K562 (cell line): ENCODE measurements at regions not wholly inside any gene's neighbourhood (a gene's known extent, or its start where the extent isn't known, plus 50 kb on each side); places are given as distances from the start of the nearest gene placed in this dataset.

Experiments
- ELF2 ChIP-seq: fragments of 250-450 bp; sonication (Bioruptor Pico); IDR thresholded peaks from 2 replicates; pipeline ENCODE4 v1.5.0; 2021; ENCODE audit warnings: mild to moderate bottlenecking
- GTF2E2 ChIP-seq: fragments of 200-800 bp; sonication (Bioruptor generic); IDR thresholded peaks from 2 replicates; pipeline ENCODE4 v1.6.1; 2016; ENCODE audit warnings: missing genetic modification characterization, missing compliant biosample characterization
- HCFC1 ChIP-seq: IDR thresholded peaks from 2 replicates; pipeline ENCODE4 v1.6.1; 2012; ENCODE audit warnings: low read depth, low read length, improper control_type of control experiment
- HDGF ChIP-seq: fragments of 450-650 bp; IDR thresholded peaks from 2 replicates; pipeline ENCODE4 v1.6.1; 2016
- IRF2 ChIP-seq: sonication (generic); formaldehyde crosslinking; IDR thresholded peaks from 2 replicates; pipeline ENCODE4 v1.8.1; 2022; ENCODE audit warnings: mild to moderate bottlenecking, missing genetic modification reagents
- MCM5 ChIP-seq: fragments of 450-650 bp; IDR thresholded peaks from 2 replicates; pipeline ENCODE4 v1.6.1; 2016; ENCODE audit warnings: low read depth
- MXI1 ChIP-seq: IDR thresholded peaks from 2 replicates; pipeline ENCODE4 v1.6.1; 2011; ENCODE audit warnings: low read depth, mild to moderate bottlenecking, improper control_type of control experiment, low read length
- NR3C1 ChIP-seq: sonication (generic); formaldehyde crosslinking; IDR thresholded peaks from 2 replicates; pipeline ENCODE4 v1.8.1; 2022; ENCODE audit warnings: missing genetic modification reagents
- PRPF4 ChIP-seq: fragments of 200-400 bp; formaldehyde crosslinking; IDR thresholded peaks from one replicate; pipeline ENCODE4 v1.6.1; 2017; ENCODE audit warnings: low read length, low read depth, mild to moderate bottlenecking; ENCODE audit not compliant: insufficient read depth, poor library complexity, severe bottlenecking
- PTTG1 ChIP-seq: fragments of 450-650 bp; IDR thresholded peaks from 2 replicates; pipeline ENCODE4 v1.6.1; 2016; ENCODE audit warnings: low read depth, mild to moderate bottlenecking, missing genetic modification characterization, missing compliant biosample characterization
- STAT5B ChIP-seq: fragments of 250-450 bp; sonication (Bioruptor Pico); IDR thresholded peaks from 2 replicates; pipeline ENCODE4 v1.8.0; 2021; ENCODE audit warnings: mild to moderate bottlenecking, inconsistent platforms
- ZBTB1 ChIP-seq: sonication (generic); formaldehyde crosslinking; IDR thresholded peaks from 2 replicates; pipeline ENCODE4 v1.8.1; 2023; ENCODE audit warnings: missing genetic modification reagents, low read depth, mild to moderate bottlenecking, borderline replicate concordance
- ZNF707 ChIP-seq: fragments of 250-450 bp; sonication (Bioruptor Pico); conservative IDR thresholded peaks from 2 replicates; pipeline ENCODE4 v1.8.0; 2022; ENCODE audit warnings: inconsistent platforms, mild to moderate bottlenecking, moderate library complexity
- TF ChIP-seq, protein P1 (sequence below): fragments of 250-450 bp; sonication (Bioruptor Pico); IDR thresholded peaks from 2 replicates; pipeline ENCODE4 v1.5.0; 2020; ENCODE audit warnings: mild to moderate bottlenecking, borderline replicate concordance
- TF ChIP-seq, protein P2 (sequence below): sonication (generic); formaldehyde crosslinking; IDR thresholded peaks from 2 replicates; pipeline ENCODE4 v1.8.0; 2022; ENCODE audit warnings: missing genetic modification reagents, mild to moderate bottlenecking, borderline replicate concordance

DNA sequence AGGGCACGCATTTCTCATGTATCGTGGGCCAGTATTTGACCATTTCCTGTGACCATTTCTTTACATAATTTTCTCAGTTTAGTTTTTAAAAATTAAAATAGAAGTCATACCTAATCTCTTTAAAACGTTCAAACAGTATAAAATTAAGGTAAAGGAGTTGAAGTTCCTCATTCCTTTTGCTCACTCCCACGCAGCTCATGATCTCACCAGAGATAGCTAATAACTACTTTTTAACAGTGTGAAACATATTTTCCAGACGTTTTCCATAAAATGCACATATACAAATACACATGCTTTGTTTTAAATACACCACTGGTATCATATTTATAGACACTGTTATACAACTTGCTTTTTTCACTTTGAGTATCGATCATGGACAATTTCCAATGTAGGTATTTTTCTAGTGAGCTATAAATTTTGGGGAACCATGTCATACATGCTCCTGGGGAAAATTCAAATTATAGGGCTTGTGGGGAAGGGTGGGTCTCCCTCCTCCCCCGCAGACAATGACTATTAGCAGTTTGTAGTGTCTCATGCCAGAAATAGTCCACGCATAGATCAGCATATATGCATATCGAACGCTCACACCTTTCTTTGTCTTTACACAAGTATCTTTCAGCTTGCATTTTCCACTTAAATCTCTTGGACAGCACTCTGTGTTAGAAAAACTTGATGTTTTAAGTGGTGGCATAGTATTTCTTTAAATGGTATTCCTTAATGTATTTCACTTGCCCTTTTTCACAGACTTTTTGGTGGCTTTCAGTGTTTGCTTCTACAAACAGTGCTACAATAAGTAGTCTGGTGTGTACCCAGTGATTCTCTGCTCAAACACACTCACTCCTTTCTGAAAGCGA is 145.5 kb upstream of the ZNF217 start (continued):
- TF ChIP-seq, protein P1, sequence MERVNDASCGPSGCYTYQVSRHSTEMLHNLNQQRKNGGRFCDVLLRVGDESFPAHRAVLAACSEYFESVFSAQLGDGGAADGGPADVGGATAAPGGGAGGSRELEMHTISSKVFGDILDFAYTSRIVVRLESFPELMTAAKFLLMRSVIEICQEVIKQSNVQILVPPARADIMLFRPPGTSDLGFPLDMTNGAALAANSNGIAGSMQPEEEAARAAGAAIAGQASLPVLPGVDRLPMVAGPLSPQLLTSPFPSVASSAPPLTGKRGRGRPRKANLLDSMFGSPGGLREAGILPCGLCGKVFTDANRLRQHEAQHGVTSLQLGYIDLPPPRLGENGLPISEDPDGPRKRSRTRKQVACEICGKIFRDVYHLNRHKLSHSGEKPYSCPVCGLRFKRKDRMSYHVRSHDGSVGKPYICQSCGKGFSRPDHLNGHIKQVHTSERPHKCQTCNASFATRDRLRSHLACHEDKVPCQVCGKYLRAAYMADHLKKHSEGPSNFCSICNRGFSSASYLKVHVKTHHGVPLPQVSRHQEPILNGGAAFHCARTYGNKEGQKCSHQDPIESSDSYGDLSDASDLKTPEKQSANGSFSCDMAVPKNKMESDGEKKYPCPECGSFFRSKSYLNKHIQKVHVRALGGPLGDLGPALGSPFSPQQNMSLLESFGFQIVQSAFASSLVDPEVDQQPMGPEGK: no peak
- TF ChIP-seq ZNF707 (no peak), IRF2 (CRISPR knock-in tag) (no peak), HDGF (no peak), NR3C1 (CRISPR knock-in tag) (no peak), MCM5 (no peak), MXI1 (no peak), PRPF4 (no peak), GTF2E2 (tag) (no peak), STAT5B (no peak), ELF2 (CRISPR knock-in tag) (no peak), PTTG1 (tag) (no peak), HCFC1 (no peak), ZBTB1 (no peak)
- TF ChIP-seq, protein P2, sequence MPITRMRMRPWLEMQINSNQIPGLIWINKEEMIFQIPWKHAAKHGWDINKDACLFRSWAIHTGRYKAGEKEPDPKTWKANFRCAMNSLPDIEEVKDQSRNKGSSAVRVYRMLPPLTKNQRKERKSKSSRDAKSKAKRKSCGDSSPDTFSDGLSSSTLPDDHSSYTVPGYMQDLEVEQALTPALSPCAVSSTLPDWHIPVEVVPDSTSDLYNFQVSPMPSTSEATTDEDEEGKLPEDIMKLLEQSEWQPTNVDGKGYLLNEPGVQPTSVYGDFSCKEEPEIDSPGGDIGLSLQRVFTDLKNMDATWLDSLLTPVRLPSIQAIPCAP (CRISPR knock-in tag): no peak
